T-helper 17 cell (primary cell): ENCODE measurements at regions not wholly inside any gene's neighbourhood (a gene's known extent, or its start where the extent isn't known, plus 50 kb on each side); places are given as distances from the start of the nearest gene placed in this dataset.

Source experiments
- ATAC-seq: fragments of 150-1000 bp; cut with Tn5 transposase; 2 replicates; pipeline ENCODE4 v1.10.0; 2021; ENCODE audit warnings: mild to moderate bottlenecking, moderate library complexity
- DNase-seq, 3 donors: peaks; one replicate each; pipeline versions ENCODE4 v3.0.0 to v3.0.0-alpha.2; 2020 to 2021
- H3K9me3 ChIP-seq: one replicate; pipeline ENCODE4 v1.7.0; 2013; ENCODE audit warnings: low read length, mild to moderate bottlenecking; ENCODE audit not compliant: control insufficient read depth, poor library complexity, severe bottlenecking
- H3K27ac Mint-ChIP-seq: one replicate; pipeline ENCODE4 v1.8.0; 2022; ENCODE audit warnings: mild to moderate bottlenecking, moderate library complexity, mixed read lengths
- H3K27me3 Mint-ChIP-seq: one replicate; pipeline ENCODE4 v1.8.0; 2022; ENCODE audit warnings: mixed read lengths
- H3K36me3 Mint-ChIP-seq: one replicate; pipeline ENCODE4 v1.8.0; 2022; ENCODE audit warnings: low read depth, mixed read lengths
- H3K4me1 Mint-ChIP-seq: one replicate; pipeline ENCODE4 v1.8.0; 2022; ENCODE audit warnings: mild to moderate bottlenecking, mixed read lengths
- H3K4me3 Mint-ChIP-seq: one replicate; pipeline ENCODE4 v1.8.0; 2022; ENCODE audit warnings: mild to moderate bottlenecking, moderate library complexity, mixed read lengths

GRCh38 chr18:72410399-72410798, 133.7 kb downstream of the CBLN2 start:
- no peak overlapping the region for H3K27ac Mint-ChIP-seq
- H3K4me1 Mint-ChIP-seq, result no peaks in the 10 kb centered on the region
- H3K4me3 Mint-ChIP-seq, result no peak overlapping the region
- no peaks in the 10 kb centered on the region for H3K9me3 ChIP-seq
- DNase-seq (no peak), ATAC-seq (no peak)
- H3K36me3 Mint-ChIP-seq, result no peaks in the 10 kb centered on the region
- no peaks in the 10 kb centered on the region for H3K27me3 Mint-ChIP-seq

GRCh38 chr18:72409903-72410302, 134.2 kb downstream of the CBLN2 start:
- H3K9me3 ChIP-seq, result no peaks in the 10 kb centered on the region
- no peaks in the 10 kb centered on the region for H3K36me3 Mint-ChIP-seq
- no peak overlapping the region for H3K27ac Mint-ChIP-seq
- DNase-seq (no peak), ATAC-seq (no peak)
- no peaks in the 10 kb centered on the region for H3K27me3 Mint-ChIP-seq
- no peak overlapping the region for H3K4me3 Mint-ChIP-seq
- H3K4me1 Mint-ChIP-seq, result no peaks in the 10 kb centered on the region

- Mint-ChIP-seq H3K27ac (no peak overlapping the region), H3K4me3 (no peak overlapping the region), H3K27me3 (no peaks in the 10 kb centered on the region), H3K4me1 (no peaks in the 10 kb centered on the region), H3K36me3 (no peaks in the 10 kb centered on the region)
- ATAC-seq, result no peak
- DNase-seq, result no peak
- no peaks in the 10 kb centered on the region for H3K9me3 ChIP-seq
These were observed 137.1 kb downstream of the CBLN2 start for GRCh38 chr18:72407048-72407447.

- H3K4me1 Mint-ChIP-seq, result no peaks in the 10 kb centered on the region
- no peak for ATAC-seq
- no peaks in the 10 kb centered on the region for H3K9me3 ChIP-seq
- no peak overlapping the region for H3K27ac Mint-ChIP-seq
- no peak overlapping the region for H3K4me3 Mint-ChIP-seq
- DNase-seq, result no peak
- H3K36me3 Mint-ChIP-seq, result no peaks in the 10 kb centered on the region
- H3K27me3 Mint-ChIP-seq, result no peaks in the 10 kb centered on the region
These were observed 152.2 kb downstream of the CBLN2 start for GRCh38 chr18:72391951-72392350.

GRCh38 chr18:72391427-72391826, 152.7 kb downstream of the CBLN2 start:
- no peak overlapping the region for H3K27ac Mint-ChIP-seq
- no peaks in the 10 kb centered on the region for H3K36me3 Mint-ChIP-seq
- H3K9me3 ChIP-seq, result no peaks in the 10 kb centered on the region
- H3K4me1 Mint-ChIP-seq, result no peaks in the 10 kb centered on the region
- no peak overlapping the region for H3K4me3 Mint-ChIP-seq
- H3K27me3 Mint-ChIP-seq, result no peaks in the 10 kb centered on the region
- ATAC-seq (no peak), DNase-seq (no peak)

- Mint-ChIP-seq H3K27me3 (no peaks in the 10 kb centered on the region), H3K4me1 (no peaks in the 10 kb centered on the region), H3K27ac (no peak overlapping the region), H3K4me3 (no peak overlapping the region), H3K36me3 (no peaks in the 10 kb centered on the region)
- ATAC-seq (no peak), DNase-seq (no peak)
- no peaks in the 10 kb centered on the region for H3K9me3 ChIP-seq
These were observed 166.1 kb downstream of the CBLN2 start for GRCh38 chr18:72378016-72378415.

GRCh38 chr18:72376256-72376655, 167.9 kb downstream of the CBLN2 start:
- H3K4me1 Mint-ChIP-seq, result no peaks in the 10 kb centered on the region
- ATAC-seq (no peak), DNase-seq (no peak)
- H3K27ac Mint-ChIP-seq, result no peak overlapping the region
- H3K4me3 Mint-ChIP-seq, result no peak overlapping the region
- no peaks in the 10 kb centered on the region for H3K27me3 Mint-ChIP-seq
- no peaks in the 10 kb centered on the region for H3K9me3 ChIP-seq
- H3K36me3 Mint-ChIP-seq, result no peaks in the 10 kb centered on the region

GRCh38 chr18:72375618-72376017, 168.5 kb downstream of the CBLN2 start:
- H3K36me3 Mint-ChIP-seq, result no peaks in the 10 kb centered on the region
- H3K4me3 Mint-ChIP-seq, result no peak overlapping the region
- H3K4me1 Mint-ChIP-seq, result no peaks in the 10 kb centered on the region
- no peaks in the 10 kb centered on the region for H3K27me3 Mint-ChIP-seq
- ATAC-seq, result no peak
- no peak overlapping the region for H3K27ac Mint-ChIP-seq
- no peak for DNase-seq
- H3K9me3 ChIP-seq, result no peaks in the 10 kb centered on the region

GRCh38 chr18:72372076-72372475, 172.1 kb downstream of the CBLN2 start:
- no peak overlapping the region for H3K27ac Mint-ChIP-seq
- no peaks in the 10 kb centered on the region for H3K4me1 Mint-ChIP-seq
- no peak for DNase-seq
- no peak for ATAC-seq
- no peak overlapping the region for H3K4me3 Mint-ChIP-seq
- H3K36me3 Mint-ChIP-seq, result no peaks in the 10 kb centered on the region
- no peaks in the 10 kb centered on the region for H3K27me3 Mint-ChIP-seq
- H3K9me3 ChIP-seq, result no peaks in the 10 kb centered on the region

GRCh38 chr18:72368308-72368707, 175.8 kb downstream of the CBLN2 start:
- no peaks in the 10 kb centered on the region for H3K9me3 ChIP-seq
- Mint-ChIP-seq H3K4me3 (no peak overlapping the region), H3K27me3 (no peaks in the 10 kb centered on the region), H3K27ac (no peak overlapping the region), H3K4me1 (no peaks in the 10 kb centered on the region), H3K36me3 (no peaks in the 10 kb centered on the region)
- no peak for ATAC-seq
- DNase-seq, result no peak

GRCh38 chr18:72360634-72361033, 183.5 kb downstream of the CBLN2 start:
- no peak for ATAC-seq
- H3K4me3 Mint-ChIP-seq, result no peak overlapping the region
- no peaks in the 10 kb centered on the region for H3K9me3 ChIP-seq
- no peaks in the 10 kb centered on the region for H3K36me3 Mint-ChIP-seq
- no peaks in the 10 kb centered on the region for H3K4me1 Mint-ChIP-seq
- no peaks in the 10 kb centered on the region for H3K27me3 Mint-ChIP-seq
- no peak for DNase-seq
- no peak overlapping the region for H3K27ac Mint-ChIP-seq

GRCh38 chr18:72342933-72343332, 201.2 kb downstream of the CBLN2 start:
- Mint-ChIP-seq H3K4me1 (no peaks in the 10 kb centered on the region), H3K27me3 (no peaks in the 10 kb centered on the region), H3K36me3 (no peaks in the 10 kb centered on the region), H3K27ac (no peak overlapping the region), H3K4me3 (no peak overlapping the region)
- ATAC-seq, result no peak
- no peak for DNase-seq
- H3K9me3 ChIP-seq, result no peaks in the 10 kb centered on the region

- ATAC-seq, result no peak
- Mint-ChIP-seq H3K4me3 (no peak overlapping the region), H3K27ac (no peak overlapping the region)
These were observed 204.2 kb downstream of the CBLN2 start for GRCh38 chr18:72339976-72340375.

GRCh38 chr18:72336786-72337185, 207.4 kb downstream of the CBLN2 start:
- Mint-ChIP-seq H3K27me3 (no peaks in the 10 kb centered on the region), H3K36me3 (no peaks in the 10 kb centered on the region)
- ATAC-seq, result no peak

More at GRCh38 chr18:72339976-72340375, 204.2 kb downstream of the CBLN2 start:
- no peak for DNase-seq
- no peaks in the 10 kb centered on the region for H3K9me3 ChIP-seq
- Mint-ChIP-seq H3K4me1 (no peaks in the 10 kb centered on the region), H3K36me3 (no peaks in the 10 kb centered on the region), H3K27me3 (no peaks in the 10 kb centered on the region)

GRCh38 chr18:72329533-72329932, 214.6 kb downstream of the CBLN2 start:
- Mint-ChIP-seq H3K4me1 (no peaks in the 10 kb centered on the region), H3K36me3 (no peaks in the 10 kb centered on the region), H3K27ac (no peak overlapping the region), H3K4me3 (no peak overlapping the region), H3K27me3 (no peaks in the 10 kb centered on the region)
- no peak for DNase-seq
- peaks cover 3% of the 10 kb centered on the region for H3K9me3 ChIP-seq
- ATAC-seq, result no peak

More at GRCh38 chr18:72336786-72337185, 207.4 kb downstream of the CBLN2 start:
- no peaks in the 10 kb centered on the region for H3K9me3 ChIP-seq
- Mint-ChIP-seq H3K27ac (no peak overlapping the region), H3K4me1 (no peaks in the 10 kb centered on the region), H3K4me3 (no peak overlapping the region)
- DNase-seq, result no peak
